ENCODE measurements at regions not wholly inside any gene's neighbourhood (a gene's known extent, or its start where the extent isn't known, plus 50 kb on each side); places are given as distances from the start of the nearest gene placed in this dataset.

DNA sequence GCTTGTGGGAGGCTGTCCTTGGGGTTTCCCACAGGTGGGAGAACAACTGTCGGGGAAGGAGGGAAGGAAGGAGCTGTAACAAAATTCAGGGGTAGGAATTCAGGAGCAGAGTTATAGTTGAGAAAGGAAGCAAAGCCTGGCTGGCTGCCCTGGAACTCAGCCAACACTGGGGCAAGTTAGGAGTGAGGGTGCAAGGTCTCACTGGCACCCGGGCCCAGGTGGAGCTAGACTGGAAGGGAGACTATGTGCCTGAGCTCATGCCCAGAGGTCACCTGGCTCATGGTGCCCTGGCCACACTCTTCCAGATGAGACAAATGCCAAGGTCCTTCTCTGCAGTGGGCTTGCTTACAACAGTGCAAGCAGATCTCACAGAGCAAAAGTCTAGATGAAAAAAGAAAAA is 75.6 kb upstream of the ARHGAP28 start:
- H3K9me3 ChIP-seq (ENCODE audit: insufficient read depth, low read depth, low read length): no peaks in the 10 kb centered on the region
- H3K4me3 ChIP-seq (ENCODE audit: insufficient read depth, low read depth, low read length): no peak overlapping the region
- H3K36me3 ChIP-seq (ENCODE audit: insufficient read depth, low read length): no peaks in the 10 kb centered on the region
- H2AFZ ChIP-seq (ENCODE audit: low read depth, low read length): no peak overlapping the region
- H3K36me3 Mint-ChIP-seq (ENCODE audit: low read depth, unreplicated experiment): no peaks in the 10 kb centered on the region
- H3K4me3 Mint-ChIP-seq (ENCODE audit: unreplicated experiment): no peak overlapping the region
- H3K4me2 ChIP-seq (ENCODE audit: low read length): no peak overlapping the region
- H3K79me2 ChIP-seq (ENCODE audit: insufficient read depth, low read length): no peaks in the 10 kb centered on the region
- no peaks in the 10 kb centered on the region for H4K20me1 ChIP-seq (ENCODE audit: insufficient read depth, low read length)
- no peaks in the 10 kb centered on the region for H3K4me1 ChIP-seq (ENCODE audit: insufficient read depth, low read length)
- no peaks in the 10 kb centered on the region for H3K27me3 ChIP-seq (ENCODE audit: insufficient read depth, low read length)
- no peaks in the 10 kb centered on the region for H3K9me3 Mint-ChIP-seq (ENCODE audit: unreplicated experiment)
- H3K9ac ChIP-seq (ENCODE audit: low read length): no peak overlapping the region
- H3K27ac Mint-ChIP-seq (ENCODE audit: unreplicated experiment): no peak overlapping the region
- no peak overlapping the region for H3K27ac ChIP-seq (ENCODE audit: low read depth, low read length)
- DNase-seq (ENCODE audit: low read depth) (no peak), FAIRE-seq (no peak)
- no peaks in the 10 kb centered on the region for H3K4me1 Mint-ChIP-seq (ENCODE audit: low read depth, unreplicated experiment)
- TF ChIP-seq EZH2 (IDR thresholded peaks at IDR 0.05; ENCODE audit: insufficient read depth, low read length): no peak
- TF ChIP-seq CTCF (IDR thresholded peaks at IDR 0.05; ENCODE audit: insufficient read depth, low read depth, low read length): no peak
- H3K27me3 Mint-ChIP-seq (ENCODE audit: low read depth, unreplicated experiment): peaks cover 9% of the 10 kb centered on the region

GRCh38 chr18:6659963-6660725 is 69.4 kb upstream of the ARHGAP28 start:
- TF ChIP-seq CTCF (IDR thresholded peaks at IDR 0.05; ENCODE audit: insufficient read depth, low read depth, low read length): no peak
- no peak for TF ChIP-seq EZH2 (IDR thresholded peaks at IDR 0.05; ENCODE audit: insufficient read depth, low read length)
- H3K4me1 ChIP-seq (ENCODE audit: insufficient read depth, low read length): no peaks in the 10 kb centered on the region
- H3K4me3 ChIP-seq (ENCODE audit: insufficient read depth, low read depth, low read length): no peak overlapping the region
- Mint-ChIP-seq H3K4me1 (ENCODE audit: low read depth, unreplicated experiment) (peaks cover 11% of the 10 kb centered on the region), H3K36me3 (ENCODE audit: low read depth, unreplicated experiment) (no peaks in the 10 kb centered on the region), H3K27ac (ENCODE audit: unreplicated experiment) (no peak overlapping the region), H3K4me3 (ENCODE audit: unreplicated experiment) (no peak overlapping the region), H3K27me3 (ENCODE audit: low read depth, unreplicated experiment) (no peaks in the 10 kb centered on the region), H3K9me3 (ENCODE audit: unreplicated experiment) (no peaks in the 10 kb centered on the region)
- no peak for DNase-seq (ENCODE audit: low read depth)
- no peaks in the 10 kb centered on the region for H4K20me1 ChIP-seq (ENCODE audit: insufficient read depth, low read length)
- no peaks in the 10 kb centered on the region for H3K9me3 ChIP-seq (ENCODE audit: insufficient read depth, low read depth, low read length)
- no peak overlapping the region for H2AFZ ChIP-seq (ENCODE audit: low read depth, low read length)
- no peaks in the 10 kb centered on the region for H3K36me3 ChIP-seq (ENCODE audit: insufficient read depth, low read length)
- no peak for FAIRE-seq
- no peaks in the 10 kb centered on the region for H3K27me3 ChIP-seq (ENCODE audit: insufficient read depth, low read length)
- no peak overlapping the region for H3K9ac ChIP-seq (ENCODE audit: low read length)
- H3K4me2 ChIP-seq (ENCODE audit: low read length): no peak overlapping the region
- no peak overlapping the region for H3K27ac ChIP-seq (ENCODE audit: low read depth, low read length)
- no peaks in the 10 kb centered on the region for H3K79me2 ChIP-seq (ENCODE audit: insufficient read depth, low read length)

- no peak for FAIRE-seq
- H3K4me2 ChIP-seq (ENCODE audit: low read length): no peak overlapping the region
- H3K9ac ChIP-seq (ENCODE audit: low read length): no peak overlapping the region
- H3K27me3 Mint-ChIP-seq (ENCODE audit: low read depth, unreplicated experiment): no peaks in the 10 kb centered on the region
- no peaks in the 10 kb centered on the region for H3K27me3 ChIP-seq (ENCODE audit: insufficient read depth, low read length)
- no peaks in the 10 kb centered on the region for H3K4me1 ChIP-seq (ENCODE audit: insufficient read depth, low read length)
- no peak overlapping the region for H2AFZ ChIP-seq (ENCODE audit: low read depth, low read length)
- no peaks in the 10 kb centered on the region for H3K9me3 ChIP-seq (ENCODE audit: insufficient read depth, low read depth, low read length)
- H3K4me3 ChIP-seq (ENCODE audit: insufficient read depth, low read depth, low read length): no peak overlapping the region
- no peaks in the 10 kb centered on the region for H3K9me3 Mint-ChIP-seq (ENCODE audit: unreplicated experiment)
- H3K27ac Mint-ChIP-seq (ENCODE audit: unreplicated experiment): no peak overlapping the region
- TF ChIP-seq EZH2 (IDR thresholded peaks at IDR 0.05; ENCODE audit: insufficient read depth, low read length) (no peak), CTCF (IDR thresholded peaks at IDR 0.05; ENCODE audit: insufficient read depth, low read depth, low read length) (no peak)
- H4K20me1 ChIP-seq (ENCODE audit: insufficient read depth, low read length): no peaks in the 10 kb centered on the region
- no peak overlapping the region for H3K4me3 Mint-ChIP-seq (ENCODE audit: unreplicated experiment)
- peaks cover 11% of the 10 kb centered on the region for H3K4me1 Mint-ChIP-seq (ENCODE audit: low read depth, unreplicated experiment)
- H3K79me2 ChIP-seq (ENCODE audit: insufficient read depth, low read length): no peaks in the 10 kb centered on the region
- DNase-seq (ENCODE audit: low read depth): no peak
- no peaks in the 10 kb centered on the region for H3K36me3 ChIP-seq (ENCODE audit: insufficient read depth, low read length)
- H3K27ac ChIP-seq (ENCODE audit: low read depth, low read length): no peak overlapping the region
- no peaks in the 10 kb centered on the region for H3K36me3 Mint-ChIP-seq (ENCODE audit: low read depth, unreplicated experiment)
Measured at GRCh38 chr18:6661692-6662415, 67.7 kb upstream of the ARHGAP28 start.
